H1 (cell line): ENCODE measurements at regions not wholly inside any gene's neighbourhood (a gene's known extent, or its start where the extent isn't known, plus 50 kb on each side); places are given as distances from the start of the nearest gene placed in this dataset. TPM values are rescaled to one million over a fixed set of nuclear protein-coding genes. Genes with fewer than 3 reads are reported as not detected.
A peak's percentile ranks its signal among the peaks of the same experiment; 100 is the strongest.

ENCODE experiments used
- CTCF ChIA-PET: fragments of 300-600 bp; sonication (Branson Sonifier 250); formaldehyde crosslinking; loops from one replicate; lab custom pipeline; 2021; ENCODE audit not compliant: partially characterized antibody; lab: Charles Lee
- POLR2A ChIA-PET: fragments of 300-600 bp; sonication (Branson Sonifier 250); formaldehyde crosslinking; loops from one replicate; lab custom pipeline; 2021; ENCODE audit warnings: inconsistent platforms; ENCODE audit not compliant: partially characterized antibody; lab: Charles Lee
- DNase-seq, 2 experiments: peaks; one replicate each; pipeline versions ENCODE4 v3.0.0 to v3.0.0-alpha.2; 2010 to 2022; ENCODE audit warnings: low spot score in 2 of 2, low read depth in 1 of 2, mixed read lengths in 1 of 2
- FAIRE-seq: peaks from 2 replicates; lab custom pipeline; 2011; peaks lifted over from hg19 to GRCh38; lab: Jason Lieb, UNC
- H2AFZ ChIP-seq: 2 replicates; pipeline ENCODE4 v1.8.1; 2012; ENCODE audit warnings: low read length, inconsistent platforms
- H2AK5ac ChIP-seq: 2 replicates; pipeline ENCODE4 v1.6.1; 2013; ENCODE audit warnings: low read depth, low read length
- H2BK120ac ChIP-seq: replicated peaks from 2 replicates; pipeline ENCODE3; 2013; ENCODE audit warnings: low read depth, low read length, inconsistent platforms
- H2BK12ac ChIP-seq: 2 replicates; pipeline ENCODE4 v1.6.1; 2013; ENCODE audit warnings: low read depth, low read length
- H2BK15ac ChIP-seq: 2 replicates; pipeline ENCODE4 v1.6.1; 2013; ENCODE audit warnings: low read length
- H2BK20ac ChIP-seq: 2 replicates; pipeline ENCODE4 v1.6.1; 2013; ENCODE audit warnings: low read length
- H2BK5ac ChIP-seq: 2 replicates; pipeline ENCODE4 v1.6.1; 2013; ENCODE audit warnings: low read depth, low read length
- H3K14ac ChIP-seq: 2 replicates; pipeline ENCODE4 v1.6.1; 2013; ENCODE audit warnings: inconsistent platforms; ENCODE audit not compliant: insufficient read length
- H3K18ac ChIP-seq: 2 replicates; pipeline ENCODE4 v1.6.1; 2013; ENCODE audit warnings: low read length; ENCODE audit errors: extremely low read depth
- H3K23ac ChIP-seq: 2 replicates; pipeline ENCODE4 v1.6.1; 2013; ENCODE audit warnings: inconsistent platforms; ENCODE audit not compliant: insufficient read length
- H3K23me2 ChIP-seq: 2 replicates; pipeline ENCODE4 v1.6.1; 2013; ENCODE audit warnings: low read depth, low read length
- H3K27ac ChIP-seq: 2 replicates; pipeline ENCODE4 v1.6.1; 2011; ENCODE audit warnings: low read depth, low read length, inconsistent platforms
- H3K27me3 ChIP-seq, 4 experiments: replicated peaks in 1 of 4; 1 replicate in 1 of 4; 2 replicates in 3 of 4; pipeline versions ENCODE4 v1.6.1 to v1.8.1; 2011 to 2013; ENCODE audit warnings: low read length in 3 of 4, mild to moderate bottlenecking in 3 of 4, inconsistent platforms in 2 of 4, mixed read lengths in 2 of 4, moderate library complexity in 1 of 4; ENCODE audit not compliant: control insufficient read depth in 3 of 4, insufficient read depth in 3 of 4; ENCODE audit errors: extremely low read depth in 1 of 4
- H3K36me3 ChIP-seq, 4 experiments: 2 replicates each; pipeline versions ENCODE4 v1.6.1 to v1.8.1; 2011 to 2013; ENCODE audit warnings: mild to moderate bottlenecking in 4 of 4, low read length in 3 of 4, moderate library complexity in 2 of 4, control low read depth in 1 of 4, inconsistent platforms in 1 of 4; ENCODE audit not compliant: insufficient read depth in 4 of 4, control insufficient read depth in 2 of 4
- H3K4ac ChIP-seq: replicated peaks from 2 replicates; pipeline ENCODE3; 2013; ENCODE audit warnings: low read length, low read depth, mixed read lengths, inconsistent platforms; ENCODE audit not compliant: insufficient read length
- H3K4me1 ChIP-seq, 4 experiments: replicated peaks in 1 of 4; 1 replicate in 1 of 4; 2 replicates in 3 of 4; pipeline versions ENCODE4 v1.6.1 to v1.8.1; 2011 to 2013; ENCODE audit warnings: low read length in 3 of 4, inconsistent platforms in 2 of 4, mixed read lengths in 1 of 4; ENCODE audit not compliant: insufficient read depth in 4 of 4, control insufficient read depth in 3 of 4
- H3K4me2 ChIP-seq, 2 experiments: 2 replicates each; pipeline versions ENCODE4 v1.6.1 to v1.8.1; 2011 to 2013; ENCODE audit warnings: low read depth in 2 of 2, low read length in 2 of 2, control low read depth in 1 of 2, inconsistent platforms in 1 of 2, mild to moderate bottlenecking in 1 of 2; ENCODE audit not compliant: insufficient read depth in 1 of 2
- H3K4me3 ChIP-seq, 4 experiments: fragments of 200-600, 300-600 bp in 1 of 4; sonication (generic), shearing (Covaris generic), sonication (Bioruptor Twin) in 1 of 4; 2 replicates each; pipeline versions ENCODE4 v1.5.1 to v1.8.1; 2011 to 2016; ENCODE audit warnings: low read length in 4 of 4, low read depth in 3 of 4, control low read depth in 2 of 4, inconsistent platforms in 2 of 4, mild to moderate bottlenecking in 2 of 4, mixed read lengths in 1 of 4, moderate library complexity in 1 of 4; ENCODE audit not compliant: insufficient read depth in 2 of 4; ENCODE audit errors: extremely low read depth in 1 of 4
- H3K56ac ChIP-seq: replicated peaks from 2 replicates; pipeline ENCODE3; 2013; ENCODE audit warnings: low read depth, mild to moderate bottlenecking, mixed read lengths, low read length, inconsistent platforms; ENCODE audit not compliant: insufficient read length
- H3K79me1 ChIP-seq: 2 replicates; pipeline ENCODE4 v1.6.1; 2013; ENCODE audit warnings: low read depth, low read length, control low read depth
- H3K79me2 ChIP-seq, 2 experiments: 2 replicates each; pipeline versions ENCODE4 v1.6.1 to v1.8.1; 2012 to 2013; ENCODE audit warnings: low read length in 2 of 2, mild to moderate bottlenecking in 2 of 2, inconsistent platforms in 1 of 2; ENCODE audit not compliant: insufficient read depth in 2 of 2, control insufficient read depth in 1 of 2
- H3K9ac ChIP-seq, 4 experiments: replicated peaks in 1 of 4; 1 replicate in 1 of 4; 2 replicates in 3 of 4; pipeline versions ENCODE4 v1.6.1 to v1.8.1; 2011 to 2013; ENCODE audit warnings: low read depth in 3 of 4, low read length in 3 of 4, control low read depth in 2 of 4, mild to moderate bottlenecking in 2 of 4, moderate library complexity in 2 of 4, inconsistent platforms in 1 of 4; ENCODE audit errors: extremely low read depth in 1 of 4
- H3K9me3 ChIP-seq, 2 experiments: 2 replicates each; pipeline versions ENCODE4 v1.6.1 to v1.8.1; 2012 to 2013; ENCODE audit warnings: mild to moderate bottlenecking in 2 of 2, moderate library complexity in 2 of 2, control low read depth in 1 of 2, inconsistent platforms in 1 of 2, low read depth in 1 of 2, low read length in 1 of 2, mixed read lengths in 1 of 2; ENCODE audit not compliant: insufficient read depth in 2 of 2
- H4K20me1 ChIP-seq, 2 experiments: replicated peaks in 1 of 2; 2 replicates each; pipeline versions ENCODE3 to v1.8.1; 2011 to 2013; ENCODE audit warnings: inconsistent platforms in 2 of 2, low read length in 2 of 2, mild to moderate bottlenecking in 1 of 2; ENCODE audit not compliant: insufficient read depth in 2 of 2, control insufficient read depth in 1 of 2
- H4K5ac ChIP-seq: 2 replicates; pipeline ENCODE4 v1.6.1; 2013; ENCODE audit warnings: low read length, low read depth, mixed read lengths, inconsistent platforms; ENCODE audit not compliant: insufficient read length
- H4K8ac ChIP-seq: 2 replicates; pipeline ENCODE4 v1.8.0; 2013; ENCODE audit warnings: mild to moderate bottlenecking, moderate library complexity, low read length, inconsistent platforms; ENCODE audit not compliant: insufficient read depth; ENCODE audit errors: extremely low read depth
- H4K91ac ChIP-seq: replicated peaks from 2 replicates; pipeline ENCODE3; 2013; ENCODE audit warnings: low read length, mixed read lengths, inconsistent platforms; ENCODE audit not compliant: insufficient read length
- KDM1A ChIP-seq: fragments of 200-600, 300-600 bp; sonication (generic); IDR thresholded peaks from 2 replicates; pipeline ENCODE4 v1.7.1; 2016; ENCODE audit warnings: mild to moderate bottlenecking, low read length, borderline replicate concordance
- SRF ChIP-seq: IDR thresholded peaks from 2 replicates; pipeline ENCODE4 v1.6.1; 2011; ENCODE audit warnings: mild to moderate bottlenecking, low read depth, low read length, moderate library complexity
- microRNA-seq, 2 experiments: library from miRNA; unstranded; fragments of <30 nt; microRNA quantifications; one replicate each; pipeline versions ENCODE4 to v1.2.0, GENCODE V29; 2016 to 2020; ENCODE audit warnings: borderline microRNAs expressed in 2 of 2, borderline number of aligned reads in 2 of 2, borderline replicate concordance in 1 of 2
- small RNA-seq: library from polyadenylated mRNA; stranded (forward); fragments of <200 nt; extraction: miRNeasy Mini kit (QIAGEN cat#:217004); gene quantifications from one replicate; pipeline ENCODE3, GENCODE V24; 2013; ENCODE audit not compliant: insufficient read depth

GRCh38 chr2:12666445-12666844 lies 50.3 kb upstream of the TRIB2 start:
- Histone ChIP-seq H3K27ac (no peak overlapping the region), H2BK20ac (no peak overlapping the region), H3K14ac (no peak overlapping the region), H3K18ac (no peak overlapping the region), H3K79me1 (no peaks in the 10 kb centered on the region), H3K79me2 (no peaks in the 10 kb centered on the region), H3K23ac (no peak overlapping the region), H3K4me3 (no peak overlapping the region), H3K27me3 (peaks cover 0 to 1% (median 0%) of the 10 kb centered on the region in 4 experiments; a peak in 1 of 7 replicates), H2BK5ac (no peak overlapping the region), H3K4ac (no peak overlapping the region), H4K8ac (no peak overlapping the region), H2BK15ac (no peak overlapping the region), H3K56ac (no peak overlapping the region), H3K9me3 (peaks cover 9 to 10% of the 10 kb centered on the region in 2 experiments; a peak in 3 of 4 replicates), H3K9ac (no peak overlapping the region), H3K4me2 (no peak overlapping the region), H4K20me1 (no peaks in the 10 kb centered on the region), H3K23me2 (no peaks in the 10 kb centered on the region), H3K36me3 (no peaks in the 10 kb centered on the region), H2AK5ac (no peak overlapping the region), H4K91ac (no peak overlapping the region), H3K4me1 (no peaks in the 10 kb centered on the region), H2BK120ac (no peak overlapping the region), H2BK12ac (no peak overlapping the region), H4K5ac (no peak overlapping the region), H2AFZ (no peak overlapping the region)
- DNase-seq (no peak), FAIRE-seq (no peak)
- CTCF ChIA-PET: no interaction called here
- POLR2A ChIA-PET: no interaction called here
- TF ChIP-seq SRF (no peak), KDM1A (0 out of 2 replicates have a peak, but pooled peaks have one; percentile 34)

Small RNAs in the stretch of these regions (microRNA-seq; reads per million reads assigned to microRNA genes)
- 0 reads per million in 2 experiments for gene MIR3681

Small RNAs in the stretch of these regions (small RNA-seq; reads per million reads assigned to genes)
- gene MIR3681: 2.6 reads per million, percentile 30 among the genes with 10 or more reads in this experiment
- not detected for gene RF00093
- gene RNU6-843P: not detected
